ENCODE measurements at regions not wholly inside any gene's neighbourhood (a gene's known extent, or its start where the extent isn't known, plus 50 kb on each side); places are given as distances from the start of the nearest gene placed in this dataset.

DNA sequence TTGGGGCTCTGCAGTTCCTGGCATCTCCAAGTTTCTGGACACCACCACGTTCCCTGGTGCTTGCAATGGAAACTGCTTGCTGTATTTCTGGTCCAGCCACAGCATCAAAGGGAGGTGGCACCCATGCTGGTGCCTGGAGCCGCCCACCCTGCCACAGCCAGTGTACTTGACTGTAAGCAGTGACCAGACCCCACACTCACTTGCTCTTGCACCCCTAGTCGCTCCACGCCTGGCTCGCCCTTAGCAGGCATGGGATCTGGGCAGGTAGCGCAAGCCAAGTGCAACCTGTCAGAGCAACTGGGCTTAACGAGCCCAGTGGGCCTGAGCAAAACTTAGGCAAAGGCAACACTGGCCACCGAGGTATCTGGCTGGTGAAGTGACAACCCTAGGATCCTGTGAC, 648.2 kb upstream of the PCDH9 start:
- Histone ChIP-seq H3K27me3 (ENCODE audit: control insufficient read depth, low read length) (no peaks in the 10 kb centered on the region), H3K79me2 (ENCODE audit: control insufficient read depth, low read length) (no peaks in the 10 kb centered on the region), H3K36me3 (ENCODE audit: control insufficient read depth, low read length) (no peaks in the 10 kb centered on the region), H3K4me1 (ENCODE audit: control insufficient read depth, low read length) (no peaks in the 10 kb centered on the region), H3K4me3 (ENCODE audit: low read length) (no peak overlapping the region), H3K4me2 (ENCODE audit: low read length) (no peak overlapping the region), H3K9me2 (replicated peaks; ENCODE audit: control insufficient read depth, low read length) (no peaks in the 10 kb centered on the region), H3F3A (ENCODE audit: control insufficient read depth, insufficient read depth) (no peaks in the 10 kb centered on the region), H4K20me1 (ENCODE audit: control insufficient read depth, insufficient read depth, low read depth, low read length) (no peaks in the 10 kb centered on the region), H3K9me3 (ENCODE audit: control insufficient read depth, insufficient read depth, low read length) (no peaks in the 10 kb centered on the region), H3K27ac (ENCODE audit: low read depth, low read length) (no peak overlapping the region)
- no peak for TF ChIP-seq EZH2phosphoT487 (IDR thresholded peaks at IDR 0.05; ENCODE audit: borderline replicate concordance, low read length)
- TF ChIP-seq, protein P1, sequence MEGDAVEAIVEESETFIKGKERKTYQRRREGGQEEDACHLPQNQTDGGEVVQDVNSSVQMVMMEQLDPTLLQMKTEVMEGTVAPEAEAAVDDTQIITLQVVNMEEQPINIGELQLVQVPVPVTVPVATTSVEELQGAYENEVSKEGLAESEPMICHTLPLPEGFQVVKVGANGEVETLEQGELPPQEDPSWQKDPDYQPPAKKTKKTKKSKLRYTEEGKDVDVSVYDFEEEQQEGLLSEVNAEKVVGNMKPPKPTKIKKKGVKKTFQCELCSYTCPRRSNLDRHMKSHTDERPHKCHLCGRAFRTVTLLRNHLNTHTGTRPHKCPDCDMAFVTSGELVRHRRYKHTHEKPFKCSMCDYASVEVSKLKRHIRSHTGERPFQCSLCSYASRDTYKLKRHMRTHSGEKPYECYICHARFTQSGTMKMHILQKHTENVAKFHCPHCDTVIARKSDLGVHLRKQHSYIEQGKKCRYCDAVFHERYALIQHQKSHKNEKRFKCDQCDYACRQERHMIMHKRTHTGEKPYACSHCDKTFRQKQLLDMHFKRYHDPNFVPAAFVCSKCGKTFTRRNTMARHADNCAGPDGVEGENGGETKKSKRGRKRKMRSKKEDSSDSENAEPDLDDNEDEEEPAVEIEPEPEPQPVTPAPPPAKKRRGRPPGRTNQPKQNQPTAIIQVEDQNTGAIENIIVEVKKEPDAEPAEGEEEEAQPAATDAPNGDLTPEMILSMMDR (IDR thresholded peaks at IDR 0.05; ENCODE audit: low read depth, low read length, poor library complexity, severe bottlenecking) = no peak

DNA sequence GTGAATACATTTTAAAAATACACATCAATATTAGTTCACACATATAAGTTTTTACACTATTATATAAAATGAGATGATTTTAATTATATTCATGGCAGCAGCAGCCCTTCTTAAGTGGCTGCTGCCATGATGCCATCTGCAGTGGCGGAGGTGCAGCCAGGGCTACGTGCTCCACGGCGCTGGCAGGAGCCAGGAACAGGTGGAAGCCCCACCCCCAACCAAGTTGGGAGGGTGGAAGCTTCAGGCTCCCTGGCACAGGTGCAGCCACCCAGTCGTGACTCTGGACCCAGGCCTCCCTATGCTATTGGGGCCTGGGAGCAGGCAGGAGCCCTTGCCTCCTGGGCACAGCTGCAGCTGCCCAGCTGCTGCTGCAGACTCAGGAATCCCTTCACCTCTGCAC, 646.9 kb upstream of the PCDH9 start:
- Histone ChIP-seq H3K36me3 (ENCODE audit: control insufficient read depth, low read length) (no peaks in the 10 kb centered on the region), H3K9me2 (replicated peaks; ENCODE audit: control insufficient read depth, low read length) (no peaks in the 10 kb centered on the region), H4K20me1 (ENCODE audit: control insufficient read depth, insufficient read depth, low read depth, low read length) (no peaks in the 10 kb centered on the region), H3F3A (ENCODE audit: control insufficient read depth, insufficient read depth) (no peaks in the 10 kb centered on the region), H3K9me3 (ENCODE audit: control insufficient read depth, insufficient read depth, low read length) (no peaks in the 10 kb centered on the region), H3K4me2 (ENCODE audit: low read length) (no peak overlapping the region), H3K4me3 (ENCODE audit: low read length) (no peak overlapping the region), H3K79me2 (ENCODE audit: control insufficient read depth, low read length) (no peaks in the 10 kb centered on the region), H3K27ac (ENCODE audit: low read depth, low read length) (no peak overlapping the region), H3K4me1 (ENCODE audit: control insufficient read depth, low read length) (no peaks in the 10 kb centered on the region), H3K27me3 (ENCODE audit: control insufficient read depth, low read length) (no peaks in the 10 kb centered on the region)
- TF ChIP-seq, protein P1 (IDR thresholded peaks at IDR 0.05; ENCODE audit: low read depth, low read length, poor library complexity, severe bottlenecking) = no peak
- TF ChIP-seq EZH2phosphoT487 (IDR thresholded peaks at IDR 0.05; ENCODE audit: borderline replicate concordance, low read length) = no peak

DNA sequence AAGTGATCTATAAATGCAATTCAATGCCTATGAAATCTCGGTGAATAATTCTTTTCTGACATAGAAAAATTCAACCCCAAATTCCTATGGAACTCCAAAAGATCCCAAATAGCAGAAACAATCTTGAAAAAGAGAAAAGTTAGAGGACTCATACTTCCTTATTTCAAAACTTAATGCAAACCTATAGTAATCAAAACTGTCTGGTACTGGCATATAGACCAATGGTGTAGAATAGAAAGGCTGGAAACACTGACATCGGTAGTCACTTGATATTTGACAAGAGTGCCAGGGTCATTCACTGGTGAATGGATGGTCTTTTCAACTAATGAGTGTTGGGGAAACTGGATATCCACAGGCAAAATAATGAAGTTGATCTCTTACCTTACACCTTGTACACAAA, 637.1 kb upstream of the PCDH9 start:
- no peaks in the 10 kb centered on the region for H3K4me1 ChIP-seq (ENCODE audit: control insufficient read depth, low read length)
- H4K20me1 ChIP-seq (ENCODE audit: control insufficient read depth, insufficient read depth, low read depth, low read length) = no peaks in the 10 kb centered on the region
- H3K27ac ChIP-seq (ENCODE audit: low read depth, low read length) = no peak overlapping the region
- H3K36me3 ChIP-seq (ENCODE audit: control insufficient read depth, low read length) = no peaks in the 10 kb centered on the region
- H3K4me2 ChIP-seq (ENCODE audit: low read length) = no peak overlapping the region
- TF ChIP-seq, protein P1 (IDR thresholded peaks at IDR 0.05; ENCODE audit: low read depth, low read length, poor library complexity, severe bottlenecking) = no peak
- no peak for TF ChIP-seq EZH2phosphoT487 (IDR thresholded peaks at IDR 0.05; ENCODE audit: borderline replicate concordance, low read length)
- H3K27me3 ChIP-seq (ENCODE audit: control insufficient read depth, low read length) = no peaks in the 10 kb centered on the region
- no peak overlapping the region for H3K4me3 ChIP-seq (ENCODE audit: low read length)
- H3K9me3 ChIP-seq (ENCODE audit: control insufficient read depth, insufficient read depth, low read length) = no peaks in the 10 kb centered on the region
- H3K9me2 ChIP-seq (replicated peaks; ENCODE audit: control insufficient read depth, low read length) = no peaks in the 10 kb centered on the region
- H3F3A ChIP-seq (ENCODE audit: control insufficient read depth, insufficient read depth) = no peaks in the 10 kb centered on the region
- H3K79me2 ChIP-seq (ENCODE audit: control insufficient read depth, low read length) = no peaks in the 10 kb centered on the region

DNA sequence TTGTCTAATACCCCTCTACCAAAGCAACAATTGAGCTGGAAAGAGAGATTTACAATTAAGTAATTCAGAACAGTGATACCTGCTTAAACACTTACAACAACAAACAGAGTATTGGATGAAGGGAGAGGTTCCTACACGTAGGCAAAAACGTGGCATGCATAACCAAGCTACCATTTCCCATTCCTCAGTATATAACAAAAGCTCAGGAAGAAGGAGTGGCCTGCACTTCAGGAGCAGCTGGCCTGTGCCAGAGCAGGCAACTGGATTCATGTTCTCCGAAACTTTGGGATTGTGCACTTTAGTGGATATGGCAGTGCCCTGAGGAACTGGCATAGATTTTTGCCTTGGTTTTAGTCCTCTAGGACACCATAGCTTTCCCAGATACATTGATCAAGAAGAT, 630.2 kb upstream of the PCDH9 start:
- Histone ChIP-seq H3K4me1 (ENCODE audit: control insufficient read depth, low read length) (no peaks in the 10 kb centered on the region), H3F3A (ENCODE audit: control insufficient read depth, insufficient read depth) (no peaks in the 10 kb centered on the region), H4K20me1 (ENCODE audit: control insufficient read depth, insufficient read depth, low read depth, low read length) (no peaks in the 10 kb centered on the region), H3K27me3 (ENCODE audit: control insufficient read depth, low read length) (no peaks in the 10 kb centered on the region), H3K27ac (ENCODE audit: low read depth, low read length) (no peak overlapping the region), H3K9me2 (replicated peaks; ENCODE audit: control insufficient read depth, low read length) (no peaks in the 10 kb centered on the region), H3K4me2 (ENCODE audit: low read length) (no peak overlapping the region), H3K9me3 (ENCODE audit: control insufficient read depth, insufficient read depth, low read length) (no peaks in the 10 kb centered on the region), H3K79me2 (ENCODE audit: control insufficient read depth, low read length) (no peaks in the 10 kb centered on the region), H3K4me3 (ENCODE audit: low read length) (no peak overlapping the region), H3K36me3 (ENCODE audit: control insufficient read depth, low read length) (no peaks in the 10 kb centered on the region)
- no peak for TF ChIP-seq EZH2phosphoT487 (IDR thresholded peaks at IDR 0.05; ENCODE audit: borderline replicate concordance, low read length)
- TF ChIP-seq, protein P1 (IDR thresholded peaks at IDR 0.05; ENCODE audit: low read depth, low read length, poor library complexity, severe bottlenecking) = no peak

Data from DOHH2 (cell line).